Stimulated activated CD4-positive, alpha-beta T cell treated with anti-CD3 and anti-CD28 coated beads, Interleukin-1b, Interleukin-23, amount 100 ng/mL, for 24 hours (primary cell): ENCODE measurements at regions not wholly inside any gene's neighbourhood (a gene's known extent, or its start where the extent isn't known, plus 50 kb on each side); places are given as distances from the start of the nearest gene placed in this dataset.

Experiments used
- DNase-seq, 4 experiments: peaks; one replicate each; pipeline ENCODE4 v3.0.0-alpha.2; 2020; ENCODE audit warnings: low read depth in 4 of 4, low spot score in 1 of 4

DNA sequence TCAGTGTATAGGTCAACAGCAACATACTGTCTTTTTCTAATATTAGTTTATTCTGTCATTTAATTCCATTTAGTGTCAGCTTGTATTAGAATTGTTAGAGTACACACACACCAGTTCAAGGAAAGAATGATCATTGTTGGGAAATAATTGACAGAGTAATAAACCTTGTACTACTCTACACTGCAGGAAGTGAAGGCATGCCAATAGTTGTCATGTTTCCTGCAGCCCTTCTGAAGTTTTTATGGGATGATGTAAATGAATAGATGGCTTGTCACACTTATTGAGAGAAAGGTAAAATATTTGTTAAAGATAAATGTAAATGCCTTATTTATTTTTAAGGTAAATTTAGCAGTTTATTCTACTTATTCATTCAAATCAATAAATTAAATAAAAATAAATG lies 306.9 kb upstream of the KLHL1 start:
- DNase-seq: no peak

DNA sequence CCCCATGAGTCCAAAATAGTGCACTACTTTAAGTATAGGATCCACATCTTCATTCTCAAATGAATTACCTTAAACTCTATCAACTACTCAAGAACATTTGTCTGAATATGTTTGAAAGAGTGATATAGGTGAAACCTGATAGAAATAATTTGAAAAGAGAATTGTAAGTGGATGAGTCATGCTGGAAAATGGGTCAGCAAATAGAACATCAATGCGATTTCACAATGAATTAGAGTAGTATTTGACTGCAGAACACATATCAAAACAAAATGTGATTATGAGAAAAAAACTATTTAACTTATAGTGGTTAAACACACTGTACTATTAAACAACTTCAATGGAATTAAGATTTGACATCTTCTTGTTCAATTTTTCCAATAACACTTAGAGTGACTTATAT lies 300.6 kb upstream of the KLHL1 start:
- DNase-seq: no peak

DNA sequence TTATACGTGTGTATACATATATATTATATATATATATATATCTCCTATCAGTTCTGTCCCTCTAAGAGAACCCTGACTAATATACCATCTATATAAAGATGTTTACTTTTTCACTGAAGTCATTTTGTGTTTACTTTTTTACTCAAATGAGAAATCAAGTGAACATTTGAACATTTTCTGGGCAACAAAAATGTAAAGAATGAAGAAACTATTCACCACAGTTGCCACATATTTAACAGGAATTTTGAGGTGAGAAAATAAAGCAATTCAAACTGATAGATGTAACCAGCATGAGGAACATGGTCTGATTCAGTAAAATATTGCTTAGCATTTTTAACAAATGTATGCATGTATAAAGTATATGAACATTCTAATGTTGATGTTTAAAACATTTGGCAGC lies 299.2 kb upstream of the KLHL1 start:
- no peak for DNase-seq

DNA sequence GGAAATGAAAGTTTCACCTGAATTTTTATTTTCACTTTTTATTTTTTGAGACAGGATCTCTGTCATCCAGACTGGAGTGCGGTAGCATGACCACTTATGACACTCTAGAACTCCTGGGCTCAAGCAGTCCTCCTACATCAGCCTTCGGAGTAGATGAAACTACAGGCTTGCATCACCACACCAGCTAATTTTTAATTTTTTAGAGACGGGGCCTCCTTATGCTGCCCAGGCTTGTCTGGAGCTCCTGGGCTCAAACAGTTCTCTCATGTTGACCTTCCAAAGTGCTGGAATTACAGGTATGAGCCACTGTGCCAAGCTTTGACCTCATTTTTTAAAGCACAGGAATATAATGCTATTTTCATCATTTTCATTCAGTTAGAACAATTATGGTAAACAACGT lies 297.0 kb upstream of the KLHL1 start:
- DNase-seq: no peak

DNA sequence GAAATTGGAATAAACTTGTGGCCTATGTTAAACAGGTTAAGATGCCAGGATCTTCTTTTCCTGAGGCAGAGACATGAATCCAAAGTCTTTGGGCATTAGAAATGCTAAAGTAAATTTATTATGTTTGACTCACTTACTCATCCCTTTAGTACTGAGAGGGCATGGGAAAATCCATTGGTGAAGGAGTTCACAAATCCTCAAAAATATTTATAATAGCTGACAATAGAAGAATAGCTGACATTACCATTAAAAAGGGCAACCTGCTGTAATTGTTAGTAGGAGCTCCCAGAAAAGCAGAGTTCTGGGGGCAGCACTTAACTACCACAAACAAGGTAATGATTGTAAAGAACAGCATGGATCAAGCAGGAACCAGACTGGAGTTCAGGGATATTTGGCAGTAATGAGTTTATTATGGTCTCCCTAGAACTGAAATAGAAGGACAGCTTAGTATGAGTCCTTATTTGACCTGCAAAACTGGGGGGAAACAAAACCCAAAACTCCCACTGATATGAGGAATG lies 285.8 kb upstream of the KLHL1 start:
- no peak for DNase-seq

DNA sequence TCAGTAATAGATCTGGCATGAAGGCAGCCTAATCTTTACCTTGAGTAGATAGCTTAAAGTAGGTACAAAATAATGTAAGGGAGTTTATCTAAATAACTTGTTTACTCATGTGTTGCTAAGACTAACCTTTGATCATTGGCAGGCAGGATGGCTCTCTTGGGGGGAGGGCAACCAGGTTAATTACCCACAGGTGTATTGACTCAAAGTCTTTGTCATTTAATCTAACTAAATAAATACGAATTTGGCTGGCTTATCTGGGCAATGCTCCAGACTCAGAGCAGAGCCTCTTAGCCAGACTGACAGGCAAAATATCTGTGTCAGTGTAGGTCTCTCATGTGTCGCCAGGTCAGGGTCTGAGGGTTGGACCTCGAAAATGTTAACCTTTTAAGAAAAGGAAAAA lies 283.4 kb upstream of the KLHL1 start:
- DNase-seq: no peak

DNA sequence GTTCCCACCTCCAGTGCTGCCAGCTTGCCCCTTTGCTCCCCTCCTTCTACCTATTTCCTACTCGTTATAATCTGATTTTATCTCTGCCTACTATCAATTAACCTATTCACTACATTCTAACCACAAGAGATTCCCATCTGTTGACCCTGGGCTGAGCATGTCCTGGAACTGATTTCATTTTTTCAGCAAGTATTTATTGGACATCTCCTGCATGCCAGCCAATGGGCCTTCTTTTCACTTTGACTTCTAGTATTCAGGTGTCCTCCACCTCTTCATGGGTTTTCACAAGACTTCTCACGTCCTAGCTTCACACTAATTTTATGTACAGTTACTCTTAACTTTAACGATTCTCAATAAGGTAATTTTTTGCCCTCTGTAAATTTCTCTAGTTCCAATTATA lies 282.7 kb upstream of the KLHL1 start:
- no peak for DNase-seq

DNA sequence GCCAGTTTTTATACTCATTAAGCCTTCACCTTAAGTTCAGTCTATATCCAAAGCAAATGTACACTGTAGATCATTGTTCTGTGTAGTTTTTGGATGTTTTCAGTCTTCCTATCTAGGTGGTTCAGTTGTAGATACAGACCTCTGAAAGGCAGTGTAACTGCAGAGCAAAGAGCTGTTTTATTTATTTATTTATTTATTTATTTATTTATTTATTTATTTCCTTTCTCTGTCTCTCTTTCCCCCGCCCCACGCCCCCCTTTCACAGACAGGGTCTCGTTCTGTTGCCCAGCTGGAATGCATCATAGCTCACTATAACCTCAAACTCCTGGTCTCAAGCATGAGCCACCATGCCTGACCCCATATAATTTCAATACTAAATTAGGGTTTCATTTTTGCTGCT lies 281.8 kb upstream of the KLHL1 start:
- DNase-seq: no peak

DNA sequence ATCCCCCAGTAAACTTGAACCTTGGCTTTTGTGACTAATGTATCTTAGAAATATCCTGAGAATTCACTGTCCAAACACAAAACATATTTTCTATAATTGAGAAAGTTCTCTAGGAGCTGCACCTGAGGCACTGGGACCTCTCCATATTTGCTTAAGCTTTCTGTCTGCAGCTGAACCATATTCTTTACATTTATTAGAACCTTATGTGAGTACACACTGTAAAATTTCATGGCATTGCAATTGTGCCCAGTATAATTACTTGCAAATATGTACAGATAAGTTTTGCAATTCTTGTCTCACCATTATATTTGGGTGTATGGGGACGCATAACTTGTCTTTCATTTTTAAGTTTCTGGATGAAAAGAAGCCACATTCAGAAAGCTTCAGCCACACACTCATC lies 280.7 kb upstream of the KLHL1 start:
- DNase-seq: no peak

DNA sequence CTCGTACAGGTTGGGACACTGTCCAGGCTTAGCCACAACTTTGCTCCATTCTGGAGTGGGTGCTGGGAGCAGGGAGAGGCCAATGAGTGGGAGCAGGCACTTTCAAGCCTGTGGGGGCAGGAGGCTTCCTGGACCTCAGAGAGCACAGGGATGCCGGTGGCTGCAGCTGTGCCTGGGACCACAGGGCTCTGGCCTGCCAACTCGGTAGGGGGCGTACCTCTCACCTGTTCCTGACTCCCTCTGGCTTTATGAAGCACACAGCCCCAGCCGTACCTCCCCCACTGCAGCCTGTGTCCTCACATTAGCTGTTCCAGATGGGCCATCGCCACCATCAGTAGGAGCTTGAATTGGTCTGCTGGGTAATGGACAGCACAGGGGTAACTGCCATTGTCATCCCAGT lies 278.7 kb upstream of the KLHL1 start:
- DNase-seq: no peak

DNA sequence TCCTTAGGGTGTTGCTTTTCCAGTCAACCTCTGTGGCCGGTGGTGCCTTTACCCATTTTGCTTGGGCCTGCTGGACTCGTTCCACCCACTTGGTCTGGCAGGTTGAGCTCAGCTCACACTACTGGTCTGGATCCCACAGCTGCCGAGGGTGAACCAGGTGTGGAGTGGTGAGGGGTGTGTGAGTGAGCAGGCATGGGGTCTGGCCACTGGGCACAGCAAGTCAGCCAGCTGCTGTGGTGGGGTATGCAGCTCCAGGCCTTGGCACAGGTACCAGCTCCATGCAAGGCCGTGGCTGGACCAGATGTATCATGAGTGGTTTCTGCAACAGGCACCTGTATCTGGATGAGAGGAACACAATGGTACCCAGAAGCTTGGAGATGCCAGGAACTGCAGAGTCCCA lies 277.6 kb upstream of the KLHL1 start:
- no peak for DNase-seq

DNA sequence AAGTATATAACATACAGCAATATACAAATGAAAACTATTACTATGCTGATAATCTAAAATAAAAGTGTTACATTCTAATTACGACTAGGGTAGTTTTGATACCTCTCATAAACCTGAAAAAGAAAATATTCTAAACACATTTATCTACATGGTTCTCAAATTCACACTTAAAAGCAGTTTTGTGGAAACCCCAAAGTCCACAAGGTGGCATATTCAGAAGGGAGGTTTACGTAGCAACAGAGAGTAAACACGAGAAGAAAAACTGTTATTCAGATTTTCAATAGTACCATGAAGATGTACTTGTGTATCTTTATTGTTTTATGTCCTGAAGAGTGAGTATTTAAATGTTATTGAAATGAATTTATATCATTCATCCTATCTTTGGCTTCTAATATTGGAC lies 275.9 kb upstream of the KLHL1 start:
- DNase-seq: no peak

DNA sequence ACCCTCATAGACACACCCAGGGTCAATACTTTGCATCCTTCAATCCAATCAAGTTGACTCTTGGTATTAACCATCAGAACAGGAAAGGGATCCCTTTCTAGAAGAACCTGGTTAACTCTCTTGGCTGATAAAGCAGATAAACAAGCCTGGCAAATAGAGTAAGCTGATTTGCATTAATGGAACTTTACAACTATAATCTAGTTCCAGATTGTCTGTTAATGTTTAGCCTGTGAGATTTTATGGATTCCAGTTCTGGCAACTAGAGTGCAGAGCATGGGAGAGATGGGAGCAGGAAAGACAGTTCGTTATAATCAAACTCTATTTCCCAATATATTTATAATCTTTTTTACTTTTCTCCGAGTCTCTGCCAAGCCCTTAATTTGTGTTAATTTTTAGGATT lies 272.6 kb upstream of the KLHL1 start:
- no peak for DNase-seq

DNA sequence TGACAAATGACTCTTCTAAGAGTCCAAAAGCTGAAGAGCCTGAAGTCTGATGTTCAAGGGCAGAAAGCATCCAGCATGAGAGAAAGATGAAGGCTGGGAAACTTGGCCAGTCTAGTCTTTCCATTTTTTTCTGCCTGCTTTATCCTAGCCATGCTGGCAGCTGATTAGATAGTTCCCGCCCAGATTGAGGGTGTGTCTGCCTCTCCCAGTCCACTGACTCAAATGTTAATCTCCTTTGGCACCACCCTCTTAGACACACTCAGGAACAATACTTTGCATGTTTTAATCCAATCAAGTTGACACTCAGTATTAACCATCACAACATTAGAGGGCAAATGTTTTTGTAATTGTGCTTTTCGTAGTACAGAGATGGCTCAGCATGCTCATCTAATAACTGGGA lies 267.5 kb upstream of the KLHL1 start:
- DNase-seq: no peak

DNA sequence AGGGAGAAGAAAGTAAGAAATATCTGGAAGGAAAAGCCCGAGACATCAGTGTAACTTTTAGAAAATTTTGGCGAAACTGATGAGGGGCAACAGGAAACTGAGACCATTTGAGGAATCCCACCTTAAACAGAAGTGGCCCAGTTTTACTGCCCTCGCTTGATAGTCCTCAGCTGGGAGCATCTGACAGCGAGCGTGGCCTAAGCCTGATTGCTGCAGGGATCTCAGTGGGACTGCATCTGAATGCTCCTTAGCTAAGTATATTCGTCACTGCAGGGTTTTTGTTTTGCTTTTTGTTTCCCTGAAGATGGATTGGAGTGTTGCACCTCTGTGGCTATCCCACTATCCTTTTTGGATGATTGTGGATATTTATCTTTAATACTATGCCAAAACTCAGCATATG lies 262.7 kb upstream of the KLHL1 start:
- DNase-seq: no peak

DNA sequence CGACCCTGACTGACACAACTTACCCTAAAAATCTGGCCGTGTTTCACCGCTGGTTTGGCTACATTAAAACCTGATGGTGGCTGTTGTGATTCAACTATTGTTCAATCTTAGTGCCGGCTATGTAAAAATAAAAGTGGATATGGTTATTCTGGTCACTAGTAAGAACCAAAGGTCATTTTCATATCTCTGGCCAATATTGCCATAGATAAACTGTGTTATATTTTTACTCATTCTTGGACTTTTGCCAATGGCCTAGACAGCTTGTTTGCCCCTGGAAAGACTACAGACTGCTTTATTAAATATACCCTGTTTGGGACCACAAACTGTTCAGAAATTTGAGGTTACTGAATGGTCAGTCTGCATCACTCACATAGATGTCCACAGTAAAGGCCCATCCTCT lies 258.5 kb upstream of the KLHL1 start:
- no peak for DNase-seq

DNA sequence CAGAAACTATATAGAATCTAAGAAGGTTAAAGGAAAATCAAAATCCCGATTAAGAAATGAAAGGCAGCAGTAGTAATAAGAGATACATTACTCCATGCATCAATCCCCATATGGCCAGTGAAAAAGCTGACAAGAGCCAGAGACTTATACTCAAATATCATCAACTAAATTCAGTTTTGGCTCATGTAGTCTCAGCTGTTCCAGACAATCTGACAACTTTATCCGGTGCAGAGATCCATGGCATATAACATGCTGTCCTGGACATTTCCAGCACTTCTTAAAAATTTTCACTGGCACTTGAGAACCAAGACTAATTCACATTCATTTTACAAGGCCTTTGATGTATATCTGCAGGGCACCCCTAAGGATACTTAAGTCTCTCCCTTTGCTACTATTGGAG lies 255.7 kb upstream of the KLHL1 start:
- DNase-seq: no peak

DNA sequence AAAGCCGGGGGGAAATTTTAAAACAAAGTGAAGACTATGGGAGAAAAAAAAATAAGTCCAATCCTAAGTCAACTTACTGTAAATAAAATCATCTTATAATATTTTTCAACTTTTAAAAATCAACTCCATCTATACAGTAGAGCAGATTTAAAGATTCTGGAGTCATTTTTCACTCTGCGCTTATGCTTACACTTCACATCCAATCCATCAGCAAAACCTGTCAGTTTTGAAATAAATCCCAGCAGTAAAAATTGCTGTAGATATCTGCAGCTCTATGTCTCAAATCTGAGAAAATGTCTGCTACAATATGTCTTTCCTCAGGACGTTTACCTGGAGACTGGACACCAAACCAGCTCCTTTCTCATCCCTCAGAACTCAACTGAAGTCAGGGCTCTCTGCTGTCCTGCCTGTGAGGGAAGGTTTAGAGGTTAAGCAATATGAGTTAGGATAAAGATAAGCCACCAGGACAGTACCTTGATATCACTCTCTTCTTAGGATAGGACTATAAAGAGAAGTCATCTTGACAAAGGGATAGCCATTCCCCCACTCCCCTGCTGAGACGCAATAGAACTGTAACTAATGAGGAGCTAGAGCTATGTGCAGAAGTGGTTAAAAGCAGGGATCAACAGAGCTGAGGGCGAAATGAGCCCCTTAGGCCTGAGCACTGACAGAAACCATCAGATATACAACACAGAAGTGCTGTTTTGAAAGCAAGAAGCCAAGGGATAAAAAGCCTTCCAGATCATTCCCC lies 254.7 kb upstream of the KLHL1 start:
- no peak for DNase-seq

DNA sequence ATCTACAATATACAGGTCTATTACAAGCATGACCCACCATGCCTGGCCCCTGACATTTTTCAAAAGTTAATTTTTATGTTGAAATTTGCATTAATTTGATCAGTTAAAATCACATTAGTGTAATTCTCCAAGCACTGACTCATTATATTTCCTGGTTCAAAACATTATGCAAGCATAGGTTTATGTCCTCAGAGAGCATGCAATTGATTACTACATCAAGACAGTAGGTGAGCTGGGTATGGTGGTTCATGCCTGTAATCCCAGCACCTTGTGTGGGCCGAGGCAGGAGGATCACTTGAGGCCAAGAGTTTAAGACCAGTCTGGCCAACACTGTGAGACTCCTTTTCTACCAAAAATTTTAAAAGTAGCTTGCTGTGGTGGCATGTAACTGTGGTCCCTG lies 248.8 kb upstream of the KLHL1 start:
- DNase-seq: no peak

DNA sequence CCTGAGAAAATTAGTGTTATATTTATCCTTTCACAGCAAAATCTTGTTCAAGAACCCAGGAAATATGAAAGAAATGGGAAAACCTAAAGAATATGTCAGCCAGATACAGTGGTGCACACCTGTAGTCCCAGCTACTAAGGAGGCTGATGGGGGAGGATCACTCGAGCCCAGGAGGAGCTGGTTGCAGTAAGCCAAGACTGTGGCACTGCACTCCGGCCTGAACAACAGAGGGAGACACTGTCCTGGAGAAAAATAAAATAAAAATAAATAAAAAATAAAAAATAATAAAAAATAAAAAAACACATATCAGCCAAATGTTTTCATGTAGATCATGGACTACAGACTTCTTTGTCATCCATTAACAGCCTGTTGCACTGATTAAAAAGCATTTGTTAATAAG lies 244.8 kb upstream of the KLHL1 start:
- no peak for DNase-seq

DNA sequence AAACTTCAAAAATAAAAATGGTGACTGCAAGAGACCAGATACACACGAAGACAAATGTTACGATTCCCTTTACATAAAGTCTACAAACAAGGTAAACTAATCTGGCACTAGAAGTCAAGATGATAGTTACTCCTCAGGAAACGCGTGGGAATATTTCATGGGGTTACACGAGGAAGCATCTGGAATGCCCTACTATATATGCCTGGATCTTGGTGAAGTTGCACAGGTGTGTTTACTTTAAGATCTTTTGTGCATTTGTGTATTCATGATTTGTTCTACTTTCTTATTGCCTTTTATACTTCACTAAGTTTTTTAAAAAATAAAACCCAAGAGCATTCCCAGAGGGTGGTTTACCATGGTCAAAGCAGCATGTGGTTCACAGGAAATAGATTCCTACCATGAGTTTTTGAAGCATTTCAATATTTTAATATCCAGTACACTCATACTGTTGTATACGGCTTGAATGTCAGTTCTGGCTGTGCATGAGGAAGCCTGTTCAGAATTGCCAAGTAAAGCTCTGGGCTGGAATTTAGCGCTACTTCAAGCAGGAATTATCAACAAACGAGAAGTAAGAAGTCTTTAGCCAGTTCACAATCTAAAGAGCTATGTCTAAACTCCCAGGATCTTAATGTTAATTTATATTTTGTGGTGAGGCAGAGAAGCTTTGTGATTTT lies 239.8 kb upstream of the KLHL1 start:
- no peak for DNase-seq

DNA sequence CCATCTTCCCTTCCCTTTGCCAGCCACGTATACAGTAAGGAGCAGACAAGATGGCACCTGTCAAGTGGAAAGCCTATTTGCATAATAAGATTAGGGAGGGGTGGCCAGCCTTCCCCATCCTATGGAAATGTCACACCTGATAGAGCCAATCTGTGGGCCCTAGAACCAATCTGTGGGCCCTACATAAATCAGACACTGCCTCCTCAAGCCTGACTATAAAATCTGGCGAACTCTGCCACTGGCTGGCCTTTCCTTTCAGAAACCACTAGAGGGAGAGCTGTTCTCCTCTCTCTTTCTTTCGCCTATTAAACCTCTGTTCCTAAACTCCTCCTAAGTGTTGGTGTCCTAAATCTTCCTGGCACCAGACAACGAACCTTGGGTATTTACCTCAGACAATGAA lies 231.5 kb upstream of the KLHL1 start:
- no peak for DNase-seq

DNA sequence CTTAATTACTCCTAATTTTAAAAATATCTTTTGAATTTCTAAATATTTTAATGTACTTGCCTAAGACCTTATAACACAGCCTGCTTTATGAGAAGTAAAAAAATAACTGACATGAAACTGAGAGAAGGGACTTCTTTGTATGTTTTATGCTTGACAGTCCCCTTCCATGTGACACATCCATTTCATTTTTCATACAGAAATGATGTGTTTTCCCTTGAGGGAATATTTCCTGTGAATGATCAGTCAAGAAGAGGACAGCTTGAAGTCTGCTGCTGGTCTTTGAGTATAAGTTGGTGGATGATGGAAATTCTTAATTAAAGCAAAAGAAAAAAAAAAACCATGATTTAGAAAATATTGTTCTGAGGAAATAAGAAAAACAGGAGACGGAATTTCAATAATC lies 230.4 kb upstream of the KLHL1 start:
- DNase-seq: no peak
